Upper lobe of right lung (tissue), 1 donor: ENCODE measurements at regions not wholly inside any gene's neighbourhood (a gene's known extent, or its start where the extent isn't known, plus 50 kb on each side); places are given as distances from the start of the nearest gene placed in this dataset.

Experiments used
- ATAC-seq: fragments of 200-7000 bp; cut with Tn5 transposase; one replicate; pipeline ENCODE4 v1.9.1; 2020; ENCODE audit warnings: mild to moderate bottlenecking, moderate library complexity
- DNase-seq: peaks from one replicate; pipeline ENCODE4 v3.0.0-alpha.2; 2020
- H3K27ac ChIP-seq: fragments of 200-600 bp; one replicate; pipeline ENCODE4 v1.8.0; 2022
- H3K27me3 ChIP-seq: fragments of 200-600 bp; one replicate; pipeline ENCODE4 v1.8.0; 2022; ENCODE audit warnings: mild to moderate bottlenecking
- H3K36me3 ChIP-seq: fragments of 200-600 bp; one replicate; pipeline ENCODE4 v1.8.0; 2022
- H3K4me1 ChIP-seq: fragments of 200-600 bp; one replicate; pipeline ENCODE4 v1.8.0; 2022
- H3K4me3 ChIP-seq: fragments of 200-600 bp; one replicate; pipeline ENCODE4 v1.8.0; 2022; ENCODE audit warnings: mild to moderate bottlenecking
- H3K9me3 ChIP-seq: fragments of 200-600 bp; one replicate; pipeline ENCODE4 v1.8.0; 2022
- intact Hi-C: fragments of 100-400 bp; cut with DNase I; formaldehyde crosslinking; loops from one replicate; pipeline ENCODE4 v1.11.0; 2022
- TF ChIP-seq, protein P1 (sequence below): fragments of 200-600 bp; IDR thresholded peaks from one replicate; pipeline ENCODE4 v1.8.0; 2022; ENCODE audit warnings: antibody characterized with exemption
- donor health status: DM: no; HTN: yes; CAD: no; lungs with severe emphysema.

DNA sequence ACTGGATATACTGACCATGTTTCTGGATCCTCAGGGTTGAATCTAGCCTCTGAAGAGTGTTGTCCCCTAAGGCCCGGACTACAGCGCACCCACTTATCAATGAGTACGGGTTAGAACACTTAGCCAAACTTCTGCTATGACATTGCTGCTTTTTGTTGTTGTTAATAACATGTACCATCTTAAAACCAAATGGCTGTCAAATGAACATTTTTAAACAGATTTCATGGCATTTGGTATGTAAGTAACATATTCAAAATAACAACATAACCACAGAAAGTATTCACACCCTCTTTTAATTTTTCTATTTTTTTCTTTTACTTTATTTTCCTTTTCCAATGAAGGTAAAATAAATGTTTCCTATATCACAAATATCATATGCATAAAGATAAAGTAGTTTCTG, 1292.5 kb upstream of the TENM4 start:
- Histone ChIP-seq H3K36me3 (no peaks in the 10 kb centered on the region), H3K4me1 (no peaks in the 10 kb centered on the region), H3K9me3 (no peaks in the 10 kb centered on the region), H3K4me3 (no peak overlapping the region), H3K27ac (no peak overlapping the region), H3K27me3 (no peaks in the 10 kb centered on the region)
- intact Hi-C loops = no loop called here
- ATAC-seq (no peak), DNase-seq (no peak)
- TF ChIP-seq, protein P1, sequence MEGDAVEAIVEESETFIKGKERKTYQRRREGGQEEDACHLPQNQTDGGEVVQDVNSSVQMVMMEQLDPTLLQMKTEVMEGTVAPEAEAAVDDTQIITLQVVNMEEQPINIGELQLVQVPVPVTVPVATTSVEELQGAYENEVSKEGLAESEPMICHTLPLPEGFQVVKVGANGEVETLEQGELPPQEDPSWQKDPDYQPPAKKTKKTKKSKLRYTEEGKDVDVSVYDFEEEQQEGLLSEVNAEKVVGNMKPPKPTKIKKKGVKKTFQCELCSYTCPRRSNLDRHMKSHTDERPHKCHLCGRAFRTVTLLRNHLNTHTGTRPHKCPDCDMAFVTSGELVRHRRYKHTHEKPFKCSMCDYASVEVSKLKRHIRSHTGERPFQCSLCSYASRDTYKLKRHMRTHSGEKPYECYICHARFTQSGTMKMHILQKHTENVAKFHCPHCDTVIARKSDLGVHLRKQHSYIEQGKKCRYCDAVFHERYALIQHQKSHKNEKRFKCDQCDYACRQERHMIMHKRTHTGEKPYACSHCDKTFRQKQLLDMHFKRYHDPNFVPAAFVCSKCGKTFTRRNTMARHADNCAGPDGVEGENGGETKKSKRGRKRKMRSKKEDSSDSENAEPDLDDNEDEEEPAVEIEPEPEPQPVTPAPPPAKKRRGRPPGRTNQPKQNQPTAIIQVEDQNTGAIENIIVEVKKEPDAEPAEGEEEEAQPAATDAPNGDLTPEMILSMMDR = no peak

DNA sequence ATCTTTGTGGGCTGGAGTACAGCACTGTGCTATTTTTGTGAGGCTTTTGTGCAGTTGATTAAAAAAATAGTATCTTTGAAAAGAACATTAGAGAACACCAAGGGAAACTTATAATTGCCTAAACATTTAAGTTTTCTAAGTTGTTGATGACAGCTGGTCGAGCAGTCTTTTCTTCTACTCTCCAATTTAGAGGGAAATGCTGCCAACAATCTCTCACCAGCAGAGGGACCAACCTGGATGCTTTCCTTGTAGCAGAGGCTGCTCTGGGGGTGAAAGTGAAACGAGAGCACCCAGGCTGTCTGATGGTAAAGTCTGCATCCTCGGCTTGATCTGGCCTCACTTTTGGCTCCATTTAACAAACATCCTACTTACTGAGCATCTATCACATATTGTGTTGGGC, 1286.5 kb upstream of the TENM4 start:
- Histone ChIP-seq H3K9me3 (no peaks in the 10 kb centered on the region), H3K27ac (no peak overlapping the region), H3K4me3 (no peak overlapping the region), H3K36me3 (no peaks in the 10 kb centered on the region), H3K27me3 (no peaks in the 10 kb centered on the region), H3K4me1 (no peaks in the 10 kb centered on the region)
- TF ChIP-seq, protein P1 = no peak
- no peak for DNase-seq
- intact Hi-C loops = no loop called here
- ATAC-seq = no peak

DNA sequence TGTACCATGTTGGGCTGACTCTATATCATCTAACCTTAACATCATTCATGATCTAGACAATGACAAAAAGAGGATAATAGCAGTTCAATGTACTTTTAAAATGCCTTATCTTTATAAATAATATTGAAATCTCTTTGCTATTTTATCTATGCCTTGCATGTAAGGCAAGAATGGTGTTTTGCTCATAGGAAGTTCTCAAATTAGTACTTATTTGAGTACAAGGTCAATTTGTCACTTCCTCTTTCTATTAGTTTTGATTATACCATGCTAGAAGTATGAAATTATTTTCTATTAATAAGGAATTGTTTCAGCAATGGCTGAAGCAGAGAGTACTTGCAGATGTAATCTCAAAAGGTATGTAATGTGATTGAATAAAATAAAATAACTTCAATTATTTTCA, 1285.4 kb upstream of the TENM4 start:
- Histone ChIP-seq H3K36me3 (no peaks in the 10 kb centered on the region), H3K9me3 (no peaks in the 10 kb centered on the region), H3K4me3 (no peak overlapping the region), H3K27ac (no peak overlapping the region), H3K4me1 (no peaks in the 10 kb centered on the region), H3K27me3 (no peaks in the 10 kb centered on the region)
- TF ChIP-seq, protein P1 = no peak
- DNase-seq (no peak), ATAC-seq (no peak)
- intact Hi-C loops = no loop called here

DNA sequence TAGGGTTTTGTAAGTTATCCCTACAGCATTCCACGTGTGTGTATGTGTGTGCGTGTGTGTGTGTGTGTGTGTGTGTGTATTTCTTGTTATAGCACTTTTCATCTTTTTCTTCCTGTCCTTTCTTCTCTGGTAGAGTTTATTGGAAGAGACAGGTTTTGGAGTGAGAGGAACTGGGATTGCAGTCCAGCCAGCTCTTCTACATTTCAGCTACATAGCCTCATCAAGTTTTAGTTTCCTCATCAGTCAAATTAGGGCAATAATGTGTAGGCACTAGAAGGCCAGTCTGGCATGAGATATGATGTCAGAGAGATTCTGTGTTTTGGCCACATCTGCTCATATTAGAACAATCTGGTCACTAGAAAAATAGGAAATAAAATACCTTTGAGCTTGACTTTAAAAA, 1283.5 kb upstream of the TENM4 start:
- Histone ChIP-seq H3K4me3 (no peak overlapping the region), H3K27ac (no peak overlapping the region), H3K27me3 (no peaks in the 10 kb centered on the region), H3K36me3 (no peaks in the 10 kb centered on the region), H3K9me3 (no peaks in the 10 kb centered on the region), H3K4me1 (no peaks in the 10 kb centered on the region)
- intact Hi-C loops = no loop called here
- ATAC-seq (no peak), DNase-seq (no peak)
- TF ChIP-seq, protein P1 = no peak

DNA sequence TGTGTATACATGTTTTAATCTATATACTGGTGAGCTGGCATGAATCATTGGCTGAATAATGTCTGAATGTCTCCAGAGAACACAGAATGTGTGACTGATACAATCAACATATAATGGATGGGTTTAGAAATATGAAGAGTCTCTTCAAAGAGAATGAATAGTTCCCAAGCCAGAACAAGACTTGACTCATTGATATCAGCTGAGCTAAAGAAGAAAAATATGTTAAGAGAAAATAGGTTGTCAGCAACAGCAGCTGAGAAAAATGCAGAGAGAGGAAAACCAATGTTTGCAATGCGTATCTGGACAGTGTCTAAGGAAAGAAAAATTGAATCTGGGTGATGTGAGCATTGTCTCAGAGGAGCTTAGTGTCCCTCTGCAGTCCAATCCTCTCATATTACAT, 1281.8 kb upstream of the TENM4 start:
- TF ChIP-seq, protein P1 = no peak
- Histone ChIP-seq H3K4me3 (no peak overlapping the region), H3K4me1 (no peaks in the 10 kb centered on the region), H3K27me3 (no peaks in the 10 kb centered on the region), H3K9me3 (no peaks in the 10 kb centered on the region), H3K27ac (no peak overlapping the region), H3K36me3 (no peaks in the 10 kb centered on the region)
- ATAC-seq (no peak), DNase-seq (no peak)
- intact Hi-C loops = no loop called here

DNA sequence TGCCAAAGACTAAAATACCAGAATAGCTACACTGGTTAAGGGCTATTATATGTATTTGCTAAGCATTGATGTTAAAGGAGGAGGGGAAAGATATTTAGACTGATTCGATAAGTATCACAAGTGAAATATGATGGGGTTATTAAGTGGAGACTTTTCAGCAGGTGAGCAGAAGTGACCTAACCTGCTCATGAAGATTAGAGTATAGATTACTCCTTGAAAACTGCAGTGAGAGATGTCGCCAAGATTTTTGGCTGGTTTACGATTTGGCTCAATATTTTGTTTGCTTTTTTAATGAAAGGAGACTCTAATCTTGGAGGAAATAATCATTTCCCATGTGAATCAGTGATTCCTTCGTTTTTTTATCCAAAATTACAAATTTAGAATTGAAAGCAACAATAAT, 1279.5 kb upstream of the TENM4 start:
- ATAC-seq (no peak), DNase-seq (no peak)
- Histone ChIP-seq H3K27me3 (no peaks in the 10 kb centered on the region), H3K4me3 (no peak overlapping the region), H3K4me1 (no peaks in the 10 kb centered on the region), H3K9me3 (no peaks in the 10 kb centered on the region), H3K36me3 (no peaks in the 10 kb centered on the region), H3K27ac (no peak overlapping the region)
- TF ChIP-seq, protein P1 = no peak
- intact Hi-C loops = no loop called here
